ENCODE measurements at regions not wholly inside any gene's neighbourhood (a gene's known extent, or its start where the extent isn't known, plus 50 kb on each side); places are given as distances from the start of the nearest gene placed in this dataset.

- no peak for TF ChIP-seq CTCF (IDR thresholded peaks at IDR 0.05; ENCODE audit: insufficient read depth, low read depth, low read length, missing control alignments)
- no peak overlapping the region for H3K4me3 ChIP-seq (ENCODE audit: low read depth, low read length)
- DNase-seq (ENCODE audit: low read depth), result no peak
Measured at GRCh38 chr10:113337142-113337541, 215.7 kb upstream of the HABP2 start.

- no peak for TF ChIP-seq CTCF (IDR thresholded peaks at IDR 0.05; ENCODE audit: insufficient read depth, low read depth, low read length, missing control alignments)
- H3K4me3 ChIP-seq (ENCODE audit: low read depth, low read length), result no peak overlapping the region
- DNase-seq (ENCODE audit: low read depth), result no peak
Measured at GRCh38 chr10:113339121-113339520, 213.7 kb upstream of the HABP2 start.

GRCh38 chr10:113340282-113340681, 212.6 kb upstream of the HABP2 start:
- no peak overlapping the region for H3K4me3 ChIP-seq (ENCODE audit: low read depth, low read length)
- no peak for DNase-seq (ENCODE audit: low read depth)
- TF ChIP-seq CTCF (IDR thresholded peaks at IDR 0.05; ENCODE audit: insufficient read depth, low read depth, low read length, missing control alignments), result no peak

- TF ChIP-seq CTCF (IDR thresholded peaks at IDR 0.05; ENCODE audit: insufficient read depth, low read depth, low read length, missing control alignments), result no peak
- H3K4me3 ChIP-seq (ENCODE audit: low read depth, low read length), result no peak overlapping the region
- DNase-seq (ENCODE audit: low read depth), result no peak
Measured at GRCh38 chr10:113341138-113341537, 211.7 kb upstream of the HABP2 start.

- no peak overlapping the region for H3K4me3 ChIP-seq (ENCODE audit: low read depth, low read length)
- DNase-seq (ENCODE audit: low read depth), result no peak
- TF ChIP-seq CTCF (IDR thresholded peaks at IDR 0.05; ENCODE audit: insufficient read depth, low read depth, low read length, missing control alignments), result no peak
Measured at GRCh38 chr10:113345826-113346624, 206.8 kb upstream of the HABP2 start.

- TF ChIP-seq CTCF (IDR thresholded peaks at IDR 0.05; ENCODE audit: insufficient read depth, low read depth, low read length, missing control alignments), result no peak
- DNase-seq (ENCODE audit: low read depth), result no peak
- H3K4me3 ChIP-seq (ENCODE audit: low read depth, low read length), result no peak overlapping the region
Measured at GRCh38 chr10:113347508-113347907, 205.3 kb upstream of the HABP2 start.

GRCh38 chr10:113348694-113349093, 204.2 kb upstream of the HABP2 start:
- no peak overlapping the region for H3K4me3 ChIP-seq (ENCODE audit: low read depth, low read length)
- DNase-seq (ENCODE audit: low read depth), result no peak
- TF ChIP-seq CTCF (IDR thresholded peaks at IDR 0.05; ENCODE audit: insufficient read depth, low read depth, low read length, missing control alignments), result no peak

All from GM12865 (cell line).